Endodermal cell (in vitro differentiated cells): ENCODE measurements at regions not wholly inside any gene's neighbourhood (a gene's known extent, or its start where the extent isn't known, plus 50 kb on each side); places are given as distances from the start of the nearest gene placed in this dataset.

ENCODE experiments used
- DNase-seq: peaks from one replicate; pipeline ENCODE4 v3.0.0-alpha.2; 2017
- H3K27ac ChIP-seq: 2 replicates; pipeline ENCODE4 v1.5.1; 2013; ENCODE audit warnings: mild to moderate bottlenecking, low read depth, low read length, moderate library complexity
- H3K27me3 ChIP-seq: 2 replicates; pipeline ENCODE4 v1.6.1; 2013; ENCODE audit warnings: mild to moderate bottlenecking, low read length, moderate library complexity; ENCODE audit not compliant: insufficient read depth, control insufficient read depth, poor library complexity, severe bottlenecking
- H3K36me3 ChIP-seq: 2 replicates; pipeline ENCODE4 v1.7.0; 2013; ENCODE audit warnings: mild to moderate bottlenecking, low read length, moderate library complexity; ENCODE audit not compliant: control insufficient read depth, insufficient read depth
- H3K4me1 ChIP-seq: one replicate; pipeline ENCODE4 v1.7.0; 2013; ENCODE audit warnings: low read length; ENCODE audit not compliant: control insufficient read depth, insufficient read depth
- H3K4me3 ChIP-seq: 2 replicates; pipeline ENCODE4 v1.5.1; 2013; ENCODE audit warnings: mild to moderate bottlenecking, low read length, moderate library complexity
- H3K9ac ChIP-seq: 2 replicates; pipeline ENCODE4 v1.6.1; 2013; ENCODE audit warnings: mild to moderate bottlenecking, low read length, moderate library complexity; ENCODE audit not compliant: poor library complexity, severe bottlenecking; ENCODE audit errors: extremely low read depth
- H3K9me3 ChIP-seq: 2 replicates; pipeline ENCODE4 v1.6.1; 2013; ENCODE audit warnings: mild to moderate bottlenecking, low read length, moderate library complexity; ENCODE audit not compliant: control insufficient read depth
- H3K27ac Mint-ChIP-seq: 2 replicates; pipeline ENCODE4 v1.8.0; 2020; ENCODE audit warnings: mixed read lengths
- H3K27me3 Mint-ChIP-seq: 2 replicates; pipeline ENCODE4 v1.8.0; 2021; ENCODE audit warnings: mild to moderate bottlenecking, mixed read lengths; ENCODE audit not compliant: insufficient read depth
- H3K36me3 Mint-ChIP-seq: 2 replicates; pipeline ENCODE4 v1.8.0; 2020; ENCODE audit warnings: low read depth, mixed read lengths
- H3K4me1 Mint-ChIP-seq: 2 replicates; pipeline ENCODE4 v1.8.0; 2020; ENCODE audit warnings: mixed read lengths
- H3K4me3 Mint-ChIP-seq: 2 replicates; pipeline ENCODE4 v1.8.0; 2020; ENCODE audit warnings: mild to moderate bottlenecking, moderate library complexity, mixed read lengths
- H3K9me3 Mint-ChIP-seq: 2 replicates; pipeline ENCODE4 v1.8.0; 2020; ENCODE audit warnings: mild to moderate bottlenecking, mixed read lengths
- WGBS, 2 experiments: methylation state at CpG; one replicate each; pipeline versions ENCODE4 v1.1.5 to v1.1.7; 2013; ENCODE audit warnings: missing lambda C conversion rate in 2 of 2, mixed read lengths in 1 of 2; ENCODE audit not compliant: insufficient coverage in 1 of 2, insufficient read length in 1 of 2; 5-methylcytosine and 5-hydroxymethylcytosine counted together
- TF ChIP-seq, protein P1 (sequence below): fragments of 200-600 bp; sonication (generic); conservative IDR thresholded peaks from 2 replicates; pipeline ENCODE4 v1.5.0; 2021; ENCODE audit warnings: antibody characterized with exemption, mild to moderate bottlenecking

DNA sequence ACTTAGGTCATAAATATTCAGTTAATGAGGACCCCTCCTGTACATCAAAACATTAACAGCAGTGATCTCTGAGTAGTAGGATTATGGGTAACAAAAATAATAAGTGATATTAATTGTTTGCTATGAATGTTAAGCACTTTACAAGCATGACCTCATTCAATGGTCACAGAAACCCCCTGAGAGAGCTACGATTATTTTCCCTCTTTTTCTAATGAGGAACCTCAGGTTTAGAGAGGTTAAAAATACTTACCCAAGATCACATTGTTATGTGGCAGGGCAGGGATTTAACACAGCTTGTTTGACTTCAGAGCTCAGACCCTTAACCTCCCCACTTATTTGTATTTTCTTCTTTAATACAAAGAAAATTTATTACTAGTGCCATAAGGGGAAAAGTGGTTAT is 228.2 kb downstream of the TBL1XR1 start:
- Histone ChIP-seq H3K4me3 (no peak overlapping the region), H3K36me3 (no peaks in the 10 kb centered on the region), H3K9ac (no peak overlapping the region), H3K9me3 (no peaks in the 10 kb centered on the region), H3K27ac (no peak overlapping the region), H3K27me3 (no peaks in the 10 kb centered on the region), H3K4me1 (peaks cover 11% of the 10 kb centered on the region)
- H3K9me3 Mint-ChIP-seq = no peaks in the 10 kb centered on the region
- no peak for DNase-seq
- peaks cover 16% of the 10 kb centered on the region for H3K4me1 Mint-ChIP-seq
- H3K27ac Mint-ChIP-seq = no peak overlapping the region
- 77% methylated on average over 1 of the region's 1 CpG; no CpG with 5 or more reads in 1 of the 2 experiments for WGBS, 2 experiments
- no peaks in the 10 kb centered on the region for H3K27me3 Mint-ChIP-seq
- TF ChIP-seq, protein P1, sequence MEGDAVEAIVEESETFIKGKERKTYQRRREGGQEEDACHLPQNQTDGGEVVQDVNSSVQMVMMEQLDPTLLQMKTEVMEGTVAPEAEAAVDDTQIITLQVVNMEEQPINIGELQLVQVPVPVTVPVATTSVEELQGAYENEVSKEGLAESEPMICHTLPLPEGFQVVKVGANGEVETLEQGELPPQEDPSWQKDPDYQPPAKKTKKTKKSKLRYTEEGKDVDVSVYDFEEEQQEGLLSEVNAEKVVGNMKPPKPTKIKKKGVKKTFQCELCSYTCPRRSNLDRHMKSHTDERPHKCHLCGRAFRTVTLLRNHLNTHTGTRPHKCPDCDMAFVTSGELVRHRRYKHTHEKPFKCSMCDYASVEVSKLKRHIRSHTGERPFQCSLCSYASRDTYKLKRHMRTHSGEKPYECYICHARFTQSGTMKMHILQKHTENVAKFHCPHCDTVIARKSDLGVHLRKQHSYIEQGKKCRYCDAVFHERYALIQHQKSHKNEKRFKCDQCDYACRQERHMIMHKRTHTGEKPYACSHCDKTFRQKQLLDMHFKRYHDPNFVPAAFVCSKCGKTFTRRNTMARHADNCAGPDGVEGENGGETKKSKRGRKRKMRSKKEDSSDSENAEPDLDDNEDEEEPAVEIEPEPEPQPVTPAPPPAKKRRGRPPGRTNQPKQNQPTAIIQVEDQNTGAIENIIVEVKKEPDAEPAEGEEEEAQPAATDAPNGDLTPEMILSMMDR = no peak
- H3K4me3 Mint-ChIP-seq = no peak overlapping the region
- H3K36me3 Mint-ChIP-seq = no peaks in the 10 kb centered on the region

DNA sequence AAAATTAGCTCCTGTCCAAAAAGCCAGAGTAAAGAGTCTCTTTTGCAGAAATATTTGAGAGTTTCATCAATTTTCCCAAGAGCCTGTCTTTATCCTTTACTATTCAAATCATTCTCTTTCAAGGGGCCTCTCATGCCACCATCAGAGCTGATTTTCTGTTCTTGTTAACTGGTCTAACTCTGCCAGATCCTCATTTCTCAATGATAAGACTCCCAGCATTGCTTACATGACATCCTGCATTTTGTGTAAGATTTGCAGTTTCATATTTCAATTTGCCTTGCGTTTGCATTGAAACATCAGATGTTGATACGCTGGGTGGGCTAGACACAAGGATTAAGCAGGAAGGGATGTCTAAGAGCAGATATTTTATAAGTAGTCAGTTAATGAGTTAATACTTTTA is 228.7 kb downstream of the TBL1XR1 start:
- Histone ChIP-seq H3K4me1 (peaks cover 11% of the 10 kb centered on the region), H3K36me3 (no peaks in the 10 kb centered on the region), H3K27me3 (no peaks in the 10 kb centered on the region), H3K9me3 (no peaks in the 10 kb centered on the region), H3K9ac (no peak overlapping the region), H3K4me3 (no peak overlapping the region), H3K27ac (no peak overlapping the region)
- TF ChIP-seq, protein P1 = no peak
- DNase-seq = no peak
- Mint-ChIP-seq H3K9me3 (no peaks in the 10 kb centered on the region), H3K27ac (no peak overlapping the region), H3K36me3 (no peaks in the 10 kb centered on the region), H3K4me1 (peaks cover 16% of the 10 kb centered on the region), H3K27me3 (no peaks in the 10 kb centered on the region), H3K4me3 (no peak overlapping the region)
- 97 to 100% methylated on average over 1 to 2 of the region's 2 CpGs for WGBS, 2 experiments

DNA sequence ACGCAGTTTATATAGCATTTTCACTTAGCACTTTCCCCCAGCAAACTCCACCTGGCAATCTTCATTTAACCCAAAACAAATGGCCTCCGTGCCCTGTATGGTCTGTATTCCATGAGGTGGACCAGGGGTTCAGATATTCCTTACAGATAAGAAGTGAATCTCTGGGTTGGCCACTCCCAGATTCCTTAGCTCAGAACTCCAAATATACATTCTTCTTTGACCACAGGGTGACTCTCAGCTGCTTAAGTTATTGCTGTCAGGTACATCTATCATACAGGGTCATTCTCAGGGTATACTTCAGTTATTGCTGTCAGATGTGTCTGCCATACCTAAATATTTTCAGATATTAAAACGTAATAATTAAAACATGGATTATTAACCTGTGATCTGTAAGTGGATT is 229.8 kb downstream of the TBL1XR1 start:
- Histone ChIP-seq H3K27ac (no peak overlapping the region), H3K4me3 (no peak overlapping the region), H3K9me3 (no peaks in the 10 kb centered on the region), H3K27me3 (no peaks in the 10 kb centered on the region), H3K9ac (no peak overlapping the region), H3K4me1 (peaks cover 11% of the 10 kb centered on the region), H3K36me3 (no peaks in the 10 kb centered on the region)
- TF ChIP-seq, protein P1 = no peak
- Mint-ChIP-seq H3K27ac (no peak overlapping the region), H3K4me3 (no peak overlapping the region), H3K36me3 (no peaks in the 10 kb centered on the region), H3K27me3 (no peaks in the 10 kb centered on the region), H3K4me1 (peaks cover 16% of the 10 kb centered on the region), H3K9me3 (no peaks in the 10 kb centered on the region)
- no peak for DNase-seq
- WGBS, 2 experiments = 87 to 100% methylated on average over 1 to 3 of the region's 3 CpGs
